Right renal pelvis (tissue), 4 donors: ENCODE measurements at regions not wholly inside any gene's neighbourhood (a gene's known extent, or its start where the extent isn't known, plus 50 kb on each side); places are given as distances from the start of the nearest gene placed in this dataset.
"Not testable (repeated sequence)": the region's sequence is repeated elsewhere in the genome, so short reads cannot be mapped to it uniquely, and the experiment has no call there.

Source experiments
- DNase-seq, 4 donors: peaks; one replicate each; pipeline ENCODE4 v3.0.0-alpha.2; 2013; ENCODE audit warnings: low read depth in 4 of 4, low spot score in 3 of 4, missing footprints in 1 of 4

GRCh38 chr5:38777111-38777510, 68.7 kb upstream of the OSMR start:
- DNase-seq, result no peak

- no peak for DNase-seq
Observed at GRCh38 chr5:38780316-38780715, 65.5 kb upstream of the OSMR start.

DNA sequence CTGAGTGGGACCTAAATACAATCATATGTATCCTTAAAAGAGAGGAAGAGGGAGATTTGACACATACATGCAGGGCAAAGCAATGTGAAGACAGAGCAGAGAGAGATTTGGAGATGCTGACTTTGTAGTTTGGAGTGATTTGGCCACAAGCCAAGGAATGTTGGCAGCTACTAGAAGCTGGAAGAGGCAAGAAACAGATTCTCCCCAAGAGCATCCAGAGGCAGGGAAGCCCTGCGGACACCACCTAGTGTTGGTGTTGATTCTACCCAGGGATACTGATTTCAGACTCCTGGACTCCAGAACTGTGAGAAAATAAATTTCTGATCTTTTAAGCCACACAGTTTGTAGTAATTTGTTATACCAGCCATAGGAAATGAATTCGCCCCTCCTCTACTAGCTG, 64.9 kb upstream of the OSMR start:
- peak in 1 of 4 donors; percentile 26 for DNase-seq

DNA sequence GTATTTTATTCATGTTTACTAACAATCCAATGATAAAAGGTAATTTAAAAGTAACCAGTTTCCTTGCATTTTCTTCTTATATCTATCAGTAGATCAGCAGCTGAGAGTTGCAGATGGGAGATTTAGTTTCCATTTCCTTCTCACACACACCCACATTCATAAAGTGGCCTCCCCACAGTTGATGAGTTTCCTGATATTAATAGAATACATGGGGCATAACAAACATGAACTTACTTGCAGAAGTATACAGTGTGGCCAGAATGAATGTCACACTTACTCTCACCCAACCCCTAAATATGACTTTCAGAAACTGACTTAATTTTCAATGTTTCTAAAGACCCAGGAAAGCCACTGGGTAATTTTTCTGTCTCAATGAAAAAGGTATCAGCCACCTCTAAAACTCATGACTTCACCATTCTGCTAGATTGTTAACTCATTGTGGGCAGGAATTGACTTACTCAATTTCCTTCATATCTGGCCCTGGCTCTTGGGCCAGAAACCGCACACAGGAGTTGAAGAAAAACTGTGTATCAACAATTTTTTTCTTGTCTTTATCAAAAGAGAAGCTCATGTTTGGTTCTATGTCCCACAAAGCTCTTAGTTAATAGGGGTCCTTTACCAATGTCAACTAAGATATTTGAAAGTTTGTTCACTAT, 63.5 kb upstream of the OSMR start:
- DNase-seq, result no peak

DNA sequence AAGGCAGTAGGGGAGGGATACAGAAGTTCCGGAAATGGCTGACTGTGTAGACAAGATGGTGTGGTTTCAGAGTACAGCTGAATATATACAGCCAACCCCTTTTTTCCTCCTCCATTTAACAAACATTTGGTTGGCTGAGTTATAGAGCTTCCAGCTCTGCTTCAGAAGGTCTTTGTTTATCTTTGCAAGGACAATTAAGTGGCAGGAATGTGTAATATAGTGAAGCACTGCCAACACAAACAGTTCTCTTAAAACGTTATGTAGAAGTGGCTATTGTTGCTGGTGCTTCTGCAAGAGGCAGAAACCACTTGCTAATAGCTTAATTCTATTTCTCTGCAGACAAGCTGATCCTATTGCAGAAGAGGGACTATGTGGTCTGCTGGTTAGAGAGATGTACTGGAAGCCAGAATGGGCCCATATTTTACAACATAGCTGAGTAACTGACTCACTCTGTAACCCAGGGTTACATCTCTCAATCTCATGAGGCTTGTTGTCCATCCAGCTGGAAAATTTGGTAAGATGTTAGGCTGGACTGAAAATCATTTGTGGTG, 62.7 kb upstream of the OSMR start:
- peak in 3 of 4 donors; percentile 71 to 88 (median 81) for DNase-seq

GRCh38 chr5:38789134-38789533, 56.7 kb upstream of the OSMR start:
- DNase-seq, result no peak

- DNase-seq, result no peak
Observed at GRCh38 chr5:38789777-38790176, 56.0 kb upstream of the OSMR start.

DNA sequence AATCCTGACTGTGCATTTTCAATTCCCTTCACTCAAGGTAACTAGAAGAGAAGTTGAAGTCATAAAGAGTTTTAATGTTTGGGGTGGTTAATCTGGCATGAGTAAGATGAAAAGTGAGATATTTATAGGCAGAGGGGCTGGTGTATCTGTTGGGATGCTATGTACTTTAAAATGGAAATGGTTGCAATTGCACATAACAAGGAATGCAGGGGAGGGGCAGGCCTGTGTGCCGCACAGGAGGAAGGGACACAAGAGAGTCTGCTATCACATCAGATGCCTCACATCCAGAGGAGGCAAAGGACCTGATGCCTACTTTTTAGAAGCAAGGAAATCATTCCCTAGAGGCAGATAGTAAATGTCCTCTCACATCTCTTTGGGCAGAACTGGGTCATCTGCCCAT, 55.5 kb upstream of the OSMR start:
- DNase-seq, result no peak

DNA sequence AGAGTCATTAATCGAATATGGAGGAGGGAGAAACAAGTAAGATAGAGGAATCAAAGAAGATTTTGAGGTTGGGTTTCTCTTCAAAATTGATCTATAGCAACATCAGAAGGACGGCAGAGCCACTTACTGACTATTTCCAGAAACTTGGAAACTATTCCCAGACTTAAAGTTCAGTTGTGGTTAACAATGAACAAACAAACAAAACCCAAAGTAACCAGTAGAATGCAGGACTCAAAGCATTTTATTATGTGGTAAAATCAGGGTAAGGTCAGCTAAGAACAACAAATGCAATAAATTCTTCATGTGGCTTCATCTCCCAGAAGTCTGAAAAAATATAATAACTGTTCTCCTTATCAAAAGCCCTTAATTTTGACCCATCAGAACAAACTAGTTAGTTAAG, 54.9 kb upstream of the OSMR start:
- DNase-seq, result no peak

GRCh38 chr5:38793099-38793498, 52.7 kb upstream of the OSMR start:
- DNase-seq, result no peak

- DNase-seq, result not testable (repeated sequence)
Observed at GRCh38 chr5:38794037-38794436, 51.8 kb upstream of the OSMR start.

DNA sequence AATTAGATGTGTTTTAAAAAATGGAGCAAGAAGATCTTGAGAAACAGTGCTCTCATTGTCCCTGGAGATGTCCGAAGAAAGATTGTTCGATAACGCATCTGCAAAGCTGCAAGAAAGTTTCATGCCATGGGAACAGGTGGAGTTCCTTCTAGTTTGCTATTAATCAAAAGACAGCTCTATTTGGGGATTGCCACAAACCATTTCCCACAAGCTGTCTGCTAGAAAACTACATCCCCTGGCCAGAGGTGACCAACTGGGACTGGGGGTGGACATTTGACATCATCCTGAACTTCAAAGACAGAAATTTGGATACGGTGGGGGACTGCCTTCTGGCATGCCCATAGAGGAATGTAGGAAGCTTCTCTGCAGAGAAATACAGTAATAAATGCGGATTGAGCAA, 50.8 kb upstream of the OSMR start:
- no peak for DNase-seq

GRCh38 chr5:38795986-38796741, 49.6 kb upstream of the OSMR start:
- no peak for DNase-seq
